Mesendoderm (in vitro differentiated cells): ENCODE measurements at regions not wholly inside any gene's neighbourhood (a gene's known extent, or its start where the extent isn't known, plus 50 kb on each side); places are given as distances from the start of the nearest gene placed in this dataset.

ENCODE experiments used
- DNase-seq: peaks from one replicate; pipeline ENCODE4 v3.0.0; 2013
- H2AK5ac ChIP-seq: 2 replicates; pipeline ENCODE4 v1.6.1; 2013; ENCODE audit warnings: low read length, inconsistent platforms
- H2BK120ac ChIP-seq: 2 replicates; pipeline ENCODE4 v1.6.1; 2013; ENCODE audit warnings: low read depth, mild to moderate bottlenecking, low read length, moderate library complexity, mixed read lengths
- H2BK15ac ChIP-seq: replicated peaks from 2 replicates; pipeline ENCODE4 v1.6.1; 2013; ENCODE audit warnings: low read depth, mild to moderate bottlenecking, moderate library complexity
- H2BK5ac ChIP-seq: 2 replicates; pipeline ENCODE4 v1.6.1; 2013; ENCODE audit warnings: low read length, inconsistent platforms
- H3K18ac ChIP-seq: 2 replicates; pipeline ENCODE4 v1.6.1; 2013; ENCODE audit warnings: mild to moderate bottlenecking, low read length, mixed read lengths
- H3K23ac ChIP-seq: one replicate; pipeline ENCODE4 v1.6.1; 2013; ENCODE audit warnings: low read length
- H3K27ac ChIP-seq: 2 replicates; pipeline ENCODE4 v1.5.1; 2013; ENCODE audit warnings: low read depth, mild to moderate bottlenecking, inconsistent platforms, low read length, moderate library complexity
- H3K27me3 ChIP-seq: 2 replicates; pipeline ENCODE4 v1.6.1; 2013; ENCODE audit warnings: low read length, control low read depth, mild to moderate bottlenecking, inconsistent platforms; ENCODE audit not compliant: insufficient read depth, poor library complexity
- H3K36me3 ChIP-seq: 2 replicates; pipeline ENCODE4 v1.6.1; 2013; ENCODE audit warnings: low read length, inconsistent platforms; ENCODE audit not compliant: control insufficient read depth, insufficient read depth
- H3K4ac ChIP-seq: one replicate; pipeline ENCODE4 v1.6.1; 2013; ENCODE audit warnings: low read depth, mild to moderate bottlenecking, low read length, moderate library complexity
- H3K4me1 ChIP-seq: 2 replicates; pipeline ENCODE4 v1.6.1; 2013; ENCODE audit warnings: low read depth, low read length, inconsistent platforms; ENCODE audit not compliant: control insufficient read depth
- H3K4me2 ChIP-seq: 2 replicates; pipeline ENCODE4 v1.6.1; 2013; ENCODE audit warnings: low read length
- H3K4me3 ChIP-seq: 2 replicates; pipeline ENCODE4 v1.5.1; 2013; ENCODE audit warnings: mild to moderate bottlenecking, low read length
- H3K56ac ChIP-seq: one replicate; pipeline ENCODE4 v1.6.1; 2013; ENCODE audit warnings: low read length
- H3K79me1 ChIP-seq: 2 replicates; pipeline ENCODE4 v1.6.1; 2013; ENCODE audit warnings: low read length, inconsistent platforms
- H3K79me2 ChIP-seq: 2 replicates; pipeline ENCODE4 v1.6.1; 2013; ENCODE audit warnings: mild to moderate bottlenecking, low read length; ENCODE audit not compliant: control insufficient read depth, insufficient read depth
- H3K9ac ChIP-seq: 2 replicates; pipeline ENCODE4 v1.6.1; 2013; ENCODE audit warnings: low read length, inconsistent platforms
- H4K5ac ChIP-seq: one replicate; pipeline ENCODE4 v1.6.1; 2013; ENCODE audit warnings: low read length
- H4K8ac ChIP-seq: one replicate; pipeline ENCODE4 v1.6.1; 2013; ENCODE audit warnings: low read depth, mild to moderate bottlenecking, control low read depth, low read length, moderate library complexity
- WGBS: extraction: QIAGEN DNeasy Blood & Tissue Kit; methylation state at CpG from one replicate; pipeline ENCODE4 v1.1.7; 2013; ENCODE audit warnings: low lambda C conversion rate, missing lambda C conversion rate; ENCODE audit not compliant: insufficient coverage; ENCODE audit errors: extremely low coverage; 5-methylcytosine and 5-hydroxymethylcytosine counted together

- DNase-seq = no peak
- no CpG with 5 or more reads among the region's 6 CpGs for WGBS
- no peak overlapping the region for H3K56ac ChIP-seq
- H3K4me3 ChIP-seq = no peak overlapping the region
- no peaks in the 10 kb centered on the region for H3K79me2 ChIP-seq
- H2BK120ac ChIP-seq = no peak overlapping the region
- H3K18ac ChIP-seq = no peak overlapping the region
- H3K4me1 ChIP-seq = peaks cover 4% of the 10 kb centered on the region
- no peaks in the 10 kb centered on the region for H3K27me3 ChIP-seq
- no peak overlapping the region for H3K4me2 ChIP-seq
- no peak overlapping the region for H2BK15ac ChIP-seq
- no peak overlapping the region for H3K9ac ChIP-seq
- no peak overlapping the region for H3K27ac ChIP-seq
- H3K79me1 ChIP-seq = no peaks in the 10 kb centered on the region
- H4K8ac ChIP-seq = no peak overlapping the region
- H3K36me3 ChIP-seq = peaks cover 3% of the 10 kb centered on the region
- no peak overlapping the region for H4K5ac ChIP-seq
- H3K23ac ChIP-seq = no peak overlapping the region
- H2BK5ac ChIP-seq = no peak overlapping the region
- H2AK5ac ChIP-seq = no peak overlapping the region
- H3K4ac ChIP-seq = no peak overlapping the region
Observed at GRCh38 chr16:65222536-65222935, 100.7 kb upstream of the CDH11 start.

GRCh38 chr16:65222049-65222448 is 100.2 kb upstream of the CDH11 start:
- no peak overlapping the region for H3K4me2 ChIP-seq
- no peaks in the 10 kb centered on the region for H3K27me3 ChIP-seq
- H3K23ac ChIP-seq = no peak overlapping the region
- no peaks in the 10 kb centered on the region for H3K36me3 ChIP-seq
- H2BK15ac ChIP-seq = no peak overlapping the region
- no peak overlapping the region for H2BK120ac ChIP-seq
- no peaks in the 10 kb centered on the region for H3K79me1 ChIP-seq
- no CpG with 5 or more reads among the region's 1 CpG for WGBS
- no peak overlapping the region for H3K18ac ChIP-seq
- H4K5ac ChIP-seq = no peak overlapping the region
- H3K4me3 ChIP-seq = no peak overlapping the region
- H3K4me1 ChIP-seq = peaks cover 4% of the 10 kb centered on the region
- no peak overlapping the region for H3K9ac ChIP-seq
- H3K56ac ChIP-seq = no peak overlapping the region
- H3K4ac ChIP-seq = no peak overlapping the region
- no peak overlapping the region for H2AK5ac ChIP-seq
- DNase-seq = no peak
- H2BK5ac ChIP-seq = no peak overlapping the region
- no peak overlapping the region for H4K8ac ChIP-seq
- no peak overlapping the region for H3K27ac ChIP-seq
- no peaks in the 10 kb centered on the region for H3K79me2 ChIP-seq

- H3K27ac ChIP-seq = no peak overlapping the region
- no peak overlapping the region for H3K9ac ChIP-seq
- H3K36me3 ChIP-seq = no peaks in the 10 kb centered on the region
- no peak overlapping the region for H3K4me3 ChIP-seq
- no peak overlapping the region for H3K4ac ChIP-seq
- DNase-seq = no peak
- no peak overlapping the region for H3K18ac ChIP-seq
- H3K4me1 ChIP-seq = peaks cover 4% of the 10 kb centered on the region
- H2BK15ac ChIP-seq = no peak overlapping the region
- H3K79me1 ChIP-seq = no peaks in the 10 kb centered on the region
- no peaks in the 10 kb centered on the region for H3K79me2 ChIP-seq
- H2BK5ac ChIP-seq = no peak overlapping the region
- H3K23ac ChIP-seq = no peak overlapping the region
- no peak overlapping the region for H3K56ac ChIP-seq
- H2AK5ac ChIP-seq = no peak overlapping the region
- H4K8ac ChIP-seq = no peak overlapping the region
- H4K5ac ChIP-seq = no peak overlapping the region
- no peaks in the 10 kb centered on the region for H3K27me3 ChIP-seq
- H2BK120ac ChIP-seq = no peak overlapping the region
- no peak overlapping the region for H3K4me2 ChIP-seq
- no CpG with 5 or more reads among the region's 1 CpG for WGBS
Observed at GRCh38 chr16:65219786-65220185, 97.9 kb upstream of the CDH11 start.

- H3K9ac ChIP-seq = no peak overlapping the region
- no peak overlapping the region for H3K18ac ChIP-seq
- H3K4ac ChIP-seq = no peak overlapping the region
- H2BK5ac ChIP-seq = no peak overlapping the region
- no peak overlapping the region for H2AK5ac ChIP-seq
- H3K4me3 ChIP-seq = no peak overlapping the region
- DNase-seq = no peak
- H3K79me2 ChIP-seq = no peaks in the 10 kb centered on the region
- H2BK120ac ChIP-seq = no peak overlapping the region
- no peak overlapping the region for H3K27ac ChIP-seq
- H3K23ac ChIP-seq = no peak overlapping the region
- no peaks in the 10 kb centered on the region for H3K27me3 ChIP-seq
- H3K36me3 ChIP-seq = no peaks in the 10 kb centered on the region
- peaks cover 4% of the 10 kb centered on the region for H3K4me1 ChIP-seq
- no peaks in the 10 kb centered on the region for H3K79me1 ChIP-seq
- WGBS = no CpG with 5 or more reads among the region's 3 CpGs
- H2BK15ac ChIP-seq = no peak overlapping the region
- H4K8ac ChIP-seq = no peak overlapping the region
- H4K5ac ChIP-seq = no peak overlapping the region
- H3K4me2 ChIP-seq = no peak overlapping the region
- no peak overlapping the region for H3K56ac ChIP-seq
Observed at GRCh38 chr16:65218348-65218747, 96.5 kb upstream of the CDH11 start.

GRCh38 chr16:65213866-65214595 is 92.2 kb upstream of the CDH11 start:
- no peak overlapping the region for H3K23ac ChIP-seq
- H3K18ac ChIP-seq = no peak overlapping the region
- no peak overlapping the region for H2BK5ac ChIP-seq
- no peaks in the 10 kb centered on the region for H3K79me2 ChIP-seq
- H3K4me3 ChIP-seq = no peak overlapping the region
- no peak overlapping the region for H3K4ac ChIP-seq
- H4K5ac ChIP-seq = no peak overlapping the region
- H2BK15ac ChIP-seq = no peak overlapping the region
- DNase-seq = no peak
- no peak overlapping the region for H4K8ac ChIP-seq
- H3K9ac ChIP-seq = no peak overlapping the region
- H3K27ac ChIP-seq = no peak overlapping the region
- no peak overlapping the region for H3K4me2 ChIP-seq
- H2AK5ac ChIP-seq = no peak overlapping the region
- H3K79me1 ChIP-seq = no peaks in the 10 kb centered on the region
- no peak overlapping the region for H3K56ac ChIP-seq
- WGBS = no CpG with 5 or more reads among the region's 4 CpGs
- no peaks in the 10 kb centered on the region for H3K27me3 ChIP-seq
- peaks cover 2% of the 10 kb centered on the region for H3K4me1 ChIP-seq
- H2BK120ac ChIP-seq = no peak overlapping the region
- no peaks in the 10 kb centered on the region for H3K36me3 ChIP-seq

GRCh38 chr16:65212791-65213190 is 90.9 kb upstream of the CDH11 start:
- no peak overlapping the region for H3K56ac ChIP-seq

More at GRCh38 chr16:65212791-65213190, 90.9 kb upstream of the CDH11 start:
- Histone ChIP-seq H2BK15ac (no peak overlapping the region), H3K4ac (no peak overlapping the region), H3K27me3 (no peaks in the 10 kb centered on the region), H3K79me2 (no peaks in the 10 kb centered on the region), H2AK5ac (no peak overlapping the region), H2BK5ac (no peak overlapping the region), H3K4me2 (no peak overlapping the region), H3K9ac (no peak overlapping the region), H3K18ac (no peak overlapping the region), H3K27ac (no peak overlapping the region), H3K23ac (no peak overlapping the region), H2BK120ac (no peak overlapping the region), H4K8ac (no peak overlapping the region), H3K36me3 (no peaks in the 10 kb centered on the region), H4K5ac (no peak overlapping the region), H3K79me1 (no peaks in the 10 kb centered on the region), H3K4me1 (no peaks in the 10 kb centered on the region), H3K4me3 (no peak overlapping the region)
- no peak for DNase-seq
- no CpG with 5 or more reads among the region's 5 CpGs for WGBS
